Large intestine (tissue), 3 donors: ENCODE measurements at regions not wholly inside any gene's neighbourhood (a gene's known extent, or its start where the extent isn't known, plus 50 kb on each side); places are given as distances from the start of the nearest gene placed in this dataset.

Source experiments
- DNase-seq, 2 donors: peaks; one replicate each; pipeline versions ENCODE4 v3.0.0 to v3.0.0-alpha.2; 2013
- H3K27ac ChIP-seq: one replicate; pipeline ENCODE4 v1.5.1; 2013; ENCODE audit warnings: low read length
- H3K27me3 ChIP-seq: 2 replicates; pipeline ENCODE4 v1.6.1; 2013; ENCODE audit warnings: low read length; ENCODE audit not compliant: control insufficient read depth, insufficient read depth
- H3K36me3 ChIP-seq: 2 replicates; pipeline ENCODE4 v1.6.1; 2013; ENCODE audit warnings: low read length; ENCODE audit not compliant: control insufficient read depth, insufficient read depth
- H3K4me1 ChIP-seq: one replicate; pipeline ENCODE4 v1.6.1; 2013; ENCODE audit warnings: low read length; ENCODE audit not compliant: control insufficient read depth, insufficient read depth
- H3K4me3 ChIP-seq: one replicate; pipeline ENCODE4 v1.5.1; 2013; ENCODE audit warnings: low read length
- H3K9me3 ChIP-seq: one replicate; pipeline ENCODE4 v1.6.1; 2013; ENCODE audit warnings: mild to moderate bottlenecking, low read depth, low read length, moderate library complexity; ENCODE audit not compliant: control insufficient read depth
- WGBS: methylation state at CpG from one replicate; pipeline ENCODE4 v1.1.5; 2013; ENCODE audit warnings: low lambda C conversion rate; ENCODE audit not compliant: insufficient coverage; 5-methylcytosine and 5-hydroxymethylcytosine counted together

- 80% methylated on average over 1 of the region's 6 CpGs for WGBS
- H3K9me3 ChIP-seq, result no peaks in the 10 kb centered on the region
- no peaks in the 10 kb centered on the region for H3K27me3 ChIP-seq
- peaks cover 2% of the 10 kb centered on the region for H3K4me1 ChIP-seq
- no peaks in the 10 kb centered on the region for H3K36me3 ChIP-seq
- H3K27ac ChIP-seq, result no peak overlapping the region
- no peak overlapping the region for H3K4me3 ChIP-seq
- DNase-seq, result no peak
Observed at GRCh38 chr2:6525475-6525964, 340.2 kb downstream of the CMPK2 start.

GRCh38 chr2:6526093-6526824 lies 339.4 kb downstream of the CMPK2 start:
- peak; percentile 32 to 42 for DNase-seq
- H3K36me3 ChIP-seq, result no peaks in the 10 kb centered on the region
- H3K27me3 ChIP-seq, result no peaks in the 10 kb centered on the region
- no peak overlapping the region for H3K4me3 ChIP-seq
- H3K27ac ChIP-seq, result no peak overlapping the region
- 61% methylated on average over 3 of the region's 6 CpGs for WGBS
- no peaks in the 10 kb centered on the region for H3K9me3 ChIP-seq
- peaks cover 2% of the 10 kb centered on the region for H3K4me1 ChIP-seq

GRCh38 chr2:6531304-6531703 lies 334.4 kb downstream of the CMPK2 start:
- Histone ChIP-seq H3K27me3 (peaks cover 2% of the 10 kb centered on the region), H3K9me3 (no peaks in the 10 kb centered on the region), H3K4me1 (no peaks in the 10 kb centered on the region), H3K4me3 (no peak overlapping the region), H3K27ac (no peak overlapping the region), H3K36me3 (no peaks in the 10 kb centered on the region)
- 88% methylated on average over 1 of the region's 2 CpGs for WGBS
- DNase-seq, result no peak

GRCh38 chr2:6535572-6535971 lies 330.1 kb downstream of the CMPK2 start:
- DNase-seq, result no peak
- no peaks in the 10 kb centered on the region for H3K36me3 ChIP-seq

GRCh38 chr2:6538607-6539006 lies 327.1 kb downstream of the CMPK2 start:
- no peak overlapping the region for H3K27ac ChIP-seq
- H3K9me3 ChIP-seq, result no peaks in the 10 kb centered on the region
- no peak overlapping the region for H3K4me3 ChIP-seq
- no peaks in the 10 kb centered on the region for H3K36me3 ChIP-seq
- H3K27me3 ChIP-seq, result peaks cover 2% of the 10 kb centered on the region
- no peaks in the 10 kb centered on the region for H3K4me1 ChIP-seq
- WGBS, result 100% methylated on average over 1 of the region's 2 CpGs
- DNase-seq, result no peak

More at GRCh38 chr2:6535572-6535971, 330.1 kb downstream of the CMPK2 start:
- H3K4me3 ChIP-seq, result no peak overlapping the region
- H3K27ac ChIP-seq, result no peak overlapping the region
- H3K9me3 ChIP-seq, result no peaks in the 10 kb centered on the region
- WGBS, result no CpG with 5 or more reads among the region's 10 CpGs
- no peaks in the 10 kb centered on the region for H3K4me1 ChIP-seq
- peaks cover 2% of the 10 kb centered on the region for H3K27me3 ChIP-seq

- Histone ChIP-seq H3K4me3 (no peak overlapping the region), H3K36me3 (no peaks in the 10 kb centered on the region), H3K4me1 (no peaks in the 10 kb centered on the region), H3K27me3 (no peaks in the 10 kb centered on the region), H3K27ac (no peak overlapping the region), H3K9me3 (no peaks in the 10 kb centered on the region)
- DNase-seq, result no peak
- 40% methylated on average over 1 of the region's 1 CpG for WGBS
Observed at GRCh38 chr2:6545336-6545735, 320.4 kb downstream of the CMPK2 start.

- no CpG with 5 or more reads among the region's 4 CpGs for WGBS
- H3K27ac ChIP-seq, result no peak overlapping the region
- no peak overlapping the region for H3K4me3 ChIP-seq
- no peaks in the 10 kb centered on the region for H3K27me3 ChIP-seq
- DNase-seq, result no peak
- H3K4me1 ChIP-seq, result no peaks in the 10 kb centered on the region
- no peaks in the 10 kb centered on the region for H3K36me3 ChIP-seq
- no peaks in the 10 kb centered on the region for H3K9me3 ChIP-seq
Observed at GRCh38 chr2:6545795-6546194, 319.9 kb downstream of the CMPK2 start.

GRCh38 chr2:6554466-6554865 lies 311.2 kb downstream of the CMPK2 start:
- Histone ChIP-seq H3K36me3 (no peaks in the 10 kb centered on the region), H3K4me1 (no peaks in the 10 kb centered on the region), H3K27me3 (no peaks in the 10 kb centered on the region), H3K4me3 (no peak overlapping the region), H3K9me3 (no peaks in the 10 kb centered on the region), H3K27ac (no peak overlapping the region)
- DNase-seq, result no peak
- no CpG with 5 or more reads among the region's 7 CpGs for whole genome bisulfite sequencing

GRCh38 chr2:6556755-6557154 lies 309.0 kb downstream of the CMPK2 start:
- Histone ChIP-seq H3K9me3 (no peaks in the 10 kb centered on the region), H3K27me3 (no peaks in the 10 kb centered on the region), H3K27ac (no peak overlapping the region), H3K4me1 (no peaks in the 10 kb centered on the region), H3K36me3 (no peaks in the 10 kb centered on the region), H3K4me3 (no peak overlapping the region)
- peak in 1 of 2 donors; percentile 14 for DNase-seq
- 86% methylated on average over 2 of the region's 3 CpGs for WGBS

GRCh38 chr2:6557737-6558136 lies 308.0 kb downstream of the CMPK2 start:
- no peak overlapping the region for H3K4me3 ChIP-seq
- no peak overlapping the region for H3K27ac ChIP-seq
- no peaks in the 10 kb centered on the region for H3K27me3 ChIP-seq
- H3K4me1 ChIP-seq, result no peaks in the 10 kb centered on the region
- peak in 1 of 2 donors; percentile 27 for DNase-seq
- H3K9me3 ChIP-seq, result no peaks in the 10 kb centered on the region
- H3K36me3 ChIP-seq, result no peaks in the 10 kb centered on the region

GRCh38 chr2:6562771-6563170 lies 302.9 kb downstream of the CMPK2 start:
- no peak for DNase-seq
- H3K4me1 ChIP-seq, result no peaks in the 10 kb centered on the region
- peaks cover 2% of the 10 kb centered on the region for H3K27me3 ChIP-seq
- no CpG with 5 or more reads among the region's 7 CpGs for WGBS
- no peaks in the 10 kb centered on the region for H3K9me3 ChIP-seq
- H3K36me3 ChIP-seq, result no peaks in the 10 kb centered on the region
- no peak overlapping the region for H3K27ac ChIP-seq
- no peak overlapping the region for H3K4me3 ChIP-seq
